ENCODE measurements at regions not wholly inside any gene's neighbourhood (a gene's known extent, or its start where the extent isn't known, plus 50 kb on each side); places are given as distances from the start of the nearest gene placed in this dataset.

DNA sequence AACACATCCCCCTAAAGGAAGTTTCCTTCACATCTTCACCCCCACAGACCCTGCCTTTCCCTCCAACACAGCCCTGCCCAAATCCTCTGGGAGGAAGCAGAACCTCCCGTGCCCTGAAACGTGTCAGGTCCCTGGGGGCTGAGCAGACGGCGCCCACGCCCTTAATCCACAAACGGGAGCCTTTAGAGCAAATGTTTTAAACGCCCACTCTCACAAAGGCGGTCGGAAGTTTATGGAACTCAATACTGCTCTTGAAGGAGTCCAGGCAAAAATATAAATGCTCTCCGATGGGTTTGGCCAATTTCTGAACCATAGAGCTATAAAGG is 237.1 kb upstream of the AFDN start:
- no peak for DNase-seq

DNA sequence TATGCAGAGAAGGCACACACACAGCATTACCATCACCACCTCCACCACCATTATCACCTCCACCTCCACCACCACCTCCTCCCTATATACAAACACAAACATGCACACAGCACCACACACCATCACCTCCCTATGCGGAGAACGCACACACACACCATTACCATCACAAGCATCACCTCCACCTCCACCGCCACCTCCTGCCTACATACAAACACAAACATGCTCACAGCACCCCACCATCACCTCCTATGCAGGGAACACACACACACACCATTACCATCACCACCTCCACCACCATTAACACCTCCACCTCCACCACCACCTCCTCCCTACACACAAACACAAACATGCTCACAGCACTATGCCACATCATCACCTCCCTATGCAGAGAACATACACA is 236.5 kb upstream of the AFDN start:
- DNase-seq = no peak

All from NCI-H2029 treated with DMSO at 0.1 percent for 48 hours (cell line).